BJ (cell line): ENCODE measurements at regions not wholly inside any gene's neighbourhood (a gene's known extent, or its start where the extent isn't known, plus 50 kb on each side); places are given as distances from the start of the nearest gene placed in this dataset.

Experiments
- CTCF ChIA-PET: fragments of 350-600 bp; formaldehyde crosslinking; extraction: SDS; loops from one replicate; lab custom pipeline; 2021; ENCODE audit warnings: antibody characterized with exemption, inconsistent platforms; lab: Yijun Ruan, JAX
- POLR2A ChIA-PET: fragments of 300-600 bp; sonication (Branson Sonifier 250); formaldehyde crosslinking; extraction: SDS; loops from one replicate; lab custom pipeline; 2021; ENCODE audit warnings: antibody characterized with exemption; lab: Charles Lee
- DNase-seq: peaks from one replicate; pipeline ENCODE4 v3.0.0-alpha.2; 2011; ENCODE audit warnings: low read depth
- H3K27me3 ChIP-seq: 2 replicates; pipeline ENCODE4 v1.6.0; 2011; ENCODE audit warnings: low read length; ENCODE audit not compliant: control insufficient read depth, insufficient read depth
- H3K36me3 ChIP-seq: 2 replicates; pipeline ENCODE4 v1.5.1; 2011; ENCODE audit warnings: low read length; ENCODE audit not compliant: control insufficient read depth, insufficient read depth
- H3K4me3 ChIP-seq: 2 replicates; pipeline ENCODE4 v1.5.1; 2011; ENCODE audit warnings: low read depth, mild to moderate bottlenecking, control low read depth, low read length
- TF ChIP-seq, protein P1 (sequence below): IDR thresholded peaks from 2 replicates; pipeline ENCODE4 v1.5.1; 2011; ENCODE audit warnings: low read depth, mild to moderate bottlenecking, control low read depth, inconsistent platforms, low read length, moderate library complexity; ENCODE audit not compliant: insufficient read depth

DNA sequence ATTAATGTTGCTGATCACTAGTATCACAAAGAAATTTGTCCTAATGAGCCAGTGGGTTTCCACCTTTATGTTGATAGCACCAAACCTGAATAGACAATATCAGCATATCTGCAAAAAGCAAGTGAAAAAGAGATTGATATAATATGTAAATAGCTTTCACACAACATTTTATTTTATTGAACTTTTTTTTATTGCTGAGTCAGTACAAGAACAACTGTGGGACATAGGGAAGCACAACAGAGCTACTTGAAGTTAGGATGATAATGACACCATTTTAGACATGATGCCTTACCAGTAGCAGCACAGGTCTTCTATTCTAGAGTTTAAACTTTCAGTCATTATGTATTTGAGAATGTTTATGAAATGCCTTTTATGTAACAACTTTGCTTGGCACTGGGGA, 554.1 kb upstream of the SETBP1 start:
- TF ChIP-seq, protein P1, sequence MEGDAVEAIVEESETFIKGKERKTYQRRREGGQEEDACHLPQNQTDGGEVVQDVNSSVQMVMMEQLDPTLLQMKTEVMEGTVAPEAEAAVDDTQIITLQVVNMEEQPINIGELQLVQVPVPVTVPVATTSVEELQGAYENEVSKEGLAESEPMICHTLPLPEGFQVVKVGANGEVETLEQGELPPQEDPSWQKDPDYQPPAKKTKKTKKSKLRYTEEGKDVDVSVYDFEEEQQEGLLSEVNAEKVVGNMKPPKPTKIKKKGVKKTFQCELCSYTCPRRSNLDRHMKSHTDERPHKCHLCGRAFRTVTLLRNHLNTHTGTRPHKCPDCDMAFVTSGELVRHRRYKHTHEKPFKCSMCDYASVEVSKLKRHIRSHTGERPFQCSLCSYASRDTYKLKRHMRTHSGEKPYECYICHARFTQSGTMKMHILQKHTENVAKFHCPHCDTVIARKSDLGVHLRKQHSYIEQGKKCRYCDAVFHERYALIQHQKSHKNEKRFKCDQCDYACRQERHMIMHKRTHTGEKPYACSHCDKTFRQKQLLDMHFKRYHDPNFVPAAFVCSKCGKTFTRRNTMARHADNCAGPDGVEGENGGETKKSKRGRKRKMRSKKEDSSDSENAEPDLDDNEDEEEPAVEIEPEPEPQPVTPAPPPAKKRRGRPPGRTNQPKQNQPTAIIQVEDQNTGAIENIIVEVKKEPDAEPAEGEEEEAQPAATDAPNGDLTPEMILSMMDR, result no peak
- POLR2A ChIA-PET, result no interaction called here
- H3K4me3 ChIP-seq, result no peak overlapping the region
- no peaks in the 10 kb centered on the region for H3K27me3 ChIP-seq
- no peaks in the 10 kb centered on the region for H3K36me3 ChIP-seq
- no peak for DNase-seq
- CTCF ChIA-PET, result no interaction called here

DNA sequence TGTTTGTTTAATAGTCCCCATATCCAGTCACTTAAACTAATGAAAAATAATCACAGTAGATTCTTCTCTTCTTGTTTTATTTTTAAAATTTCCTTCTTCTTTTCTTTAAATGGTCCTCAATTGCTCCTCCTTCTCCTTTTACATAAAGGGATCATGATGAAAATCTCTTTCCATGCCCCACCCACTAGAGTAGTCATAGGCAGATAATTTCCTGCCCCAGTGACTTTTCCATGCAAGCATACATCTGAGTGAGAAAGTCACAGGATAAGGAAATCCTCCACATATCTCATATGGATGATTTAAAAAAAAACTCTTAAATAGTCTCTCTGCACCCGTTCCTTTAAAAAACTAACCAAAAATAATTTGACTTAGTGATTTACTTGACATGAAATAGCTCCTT, 552.3 kb upstream of the SETBP1 start:
- Histone ChIP-seq H3K27me3 (no peaks in the 10 kb centered on the region), H3K36me3 (no peaks in the 10 kb centered on the region), H3K4me3 (no peak overlapping the region)
- POLR2A ChIA-PET, result no interaction called here
- no peak for DNase-seq
- CTCF ChIA-PET, result interaction anchor here (0.6 to 0.7 kb wide), 2 partner anchors 102 to 194 kb away, joined by 3 read pairs; no protein-coding TSS in a partner anchor
- TF ChIP-seq, protein P1, result no peak

DNA sequence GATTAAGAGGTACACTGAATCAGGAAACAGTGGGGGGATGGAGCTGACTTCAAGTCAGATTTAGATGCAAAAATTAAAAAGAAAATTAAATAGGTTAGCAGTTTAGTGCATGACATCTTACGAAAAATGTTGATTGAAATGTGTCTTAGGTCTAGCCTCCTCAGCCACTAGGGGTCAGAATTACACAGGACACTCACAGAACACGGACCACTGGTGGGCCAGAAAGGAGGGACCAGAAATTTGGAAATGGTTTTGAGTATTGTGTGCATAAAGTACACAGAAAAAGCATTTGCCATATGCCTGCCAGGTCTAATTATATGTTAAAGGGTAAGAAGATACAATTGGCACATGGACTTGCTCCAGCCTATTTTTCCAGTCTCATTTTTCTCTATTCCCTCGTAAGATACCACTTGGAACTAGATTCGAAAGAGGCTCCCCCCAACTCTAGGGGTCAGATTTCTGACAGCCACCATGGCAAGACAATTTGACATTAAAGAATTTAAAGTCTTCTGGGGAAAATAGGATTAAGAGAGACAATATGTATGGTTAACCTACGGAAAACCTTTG, 550.2 kb upstream of the SETBP1 start:
- no peaks in the 10 kb centered on the region for H3K36me3 ChIP-seq
- H3K27me3 ChIP-seq, result no peaks in the 10 kb centered on the region
- no peak overlapping the region for H3K4me3 ChIP-seq
- TF ChIP-seq, protein P1, result peak; percentile 72
- DNase-seq, result no peak
- ChIA-PET CTCF (interaction anchor here (0.6 to 1.2 kb wide), 13 partner anchors 10 to 1082 kb away, joined by 3 to 5 read pairs (median 3); no protein-coding TSS in a partner anchor), POLR2A (interaction anchor here (0.6 kb wide), 1 partner anchor 13 kb away, joined by 3 read pairs; no protein-coding TSS in a partner anchor)

DNA sequence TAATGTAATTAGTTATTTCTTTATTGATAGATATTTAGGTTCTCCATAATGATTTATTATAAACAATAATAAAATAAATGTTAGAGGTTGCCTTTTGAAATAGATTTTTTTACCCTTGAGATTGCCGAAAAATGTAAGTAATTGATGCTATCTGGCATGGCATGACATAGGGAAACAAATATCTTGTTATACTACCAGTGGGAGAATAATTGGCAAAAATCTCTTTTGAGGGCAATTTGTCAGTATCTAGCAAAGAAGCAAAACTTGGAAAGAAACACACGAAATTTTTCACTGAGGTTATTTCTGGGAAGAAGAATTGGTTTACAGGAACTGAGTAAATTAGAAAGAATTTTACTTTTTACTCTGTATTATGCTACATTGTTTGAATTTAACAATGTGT, 547.2 kb upstream of the SETBP1 start:
- POLR2A ChIA-PET, result no interaction called here
- Histone ChIP-seq H3K27me3 (no peaks in the 10 kb centered on the region), H3K36me3 (no peaks in the 10 kb centered on the region), H3K4me3 (no peak overlapping the region)
- CTCF ChIA-PET, result interaction anchor here (1.7 kb wide), 1 partner anchor 21 kb away, joined by 4 read pairs; no protein-coding TSS in a partner anchor
- TF ChIP-seq, protein P1, result no peak
- no peak for DNase-seq

DNA sequence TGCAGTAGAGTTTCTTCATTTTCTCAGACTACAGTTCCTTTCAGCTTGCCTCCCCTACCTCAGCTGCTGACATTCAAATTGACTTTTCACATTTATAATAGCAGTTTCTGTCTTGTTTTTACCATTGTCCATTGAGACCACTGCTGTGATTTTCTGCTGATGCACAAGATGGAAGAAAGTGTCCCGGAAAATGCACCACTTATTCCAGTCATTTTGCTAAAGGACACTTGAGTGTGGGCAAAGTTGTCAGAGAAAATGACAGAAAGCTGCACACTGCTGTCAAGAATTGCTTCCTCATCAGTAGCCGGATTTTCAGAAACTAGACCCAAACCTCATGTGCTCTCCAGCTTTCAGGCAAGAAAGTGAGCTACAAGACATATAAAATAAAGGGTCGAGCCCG, 546.2 kb upstream of the SETBP1 start:
- no peak for DNase-seq
- H3K4me3 ChIP-seq, result no peak overlapping the region
- no peaks in the 10 kb centered on the region for H3K27me3 ChIP-seq
- TF ChIP-seq, protein P1, result no peak
- ChIA-PET CTCF (interaction anchor here (1.7 kb wide), 1 partner anchor 20 kb away, joined by 4 read pairs; no protein-coding TSS in a partner anchor), POLR2A (no interaction called here)
- H3K36me3 ChIP-seq, result no peaks in the 10 kb centered on the region
